GM23248 (cell line): ENCODE measurements at regions not wholly inside any gene's neighbourhood (a gene's known extent, or its start where the extent isn't known, plus 50 kb on each side); places are given as distances from the start of the nearest gene placed in this dataset.
A peak's percentile ranks its signal among the peaks of the same experiment; 100 is the strongest.

Experiments
- DNase-seq: peaks from one replicate; pipeline ENCODE4 v3.0.0-alpha.2; 2015
- H2AFZ ChIP-seq: fragments of 200-600 bp; sonication (generic); 2 replicates; pipeline ENCODE4 v1.6.1; 2016; ENCODE audit warnings: antibody characterized with exemption
- H3F3A ChIP-seq: fragments of 200-600 bp; sonication (generic); 2 replicates; pipeline ENCODE4 v1.6.1; 2016; ENCODE audit warnings: mild to moderate bottlenecking, antibody characterized with exemption, mixed run types; ENCODE audit not compliant: insufficient read depth
- H3K27ac ChIP-seq: fragments of 200-600 bp; sonication (generic); 2 replicates; pipeline ENCODE4 v1.5.1; 2016; ENCODE audit warnings: mild to moderate bottlenecking
- H3K27me3 ChIP-seq: fragments of 200-600 bp; sonication (generic); replicated peaks from 2 replicates; pipeline ENCODE4 v1.6.1; 2016; ENCODE audit warnings: mild to moderate bottlenecking; ENCODE audit not compliant: insufficient read depth
- H3K36me3 ChIP-seq: fragments of 200-600 bp; sonication (generic); 2 replicates; pipeline ENCODE4 v1.6.1; 2016; ENCODE audit warnings: low read depth, mild to moderate bottlenecking
- H3K4me1 ChIP-seq: fragments of 200-600 bp; sonication (generic); 2 replicates; pipeline ENCODE4 v1.6.1; 2016; ENCODE audit warnings: mild to moderate bottlenecking; ENCODE audit not compliant: insufficient read depth
- H3K4me2 ChIP-seq: fragments of 200-600 bp; sonication (generic); one replicate; pipeline ENCODE4 v1.6.1; 2016; ENCODE audit warnings: mild to moderate bottlenecking; ENCODE audit not compliant: unreplicated experiment
- H3K4me3 ChIP-seq: fragments of 200-600 bp; sonication (generic); 2 replicates; pipeline ENCODE4 v1.5.1; 2016; ENCODE audit warnings: mild to moderate bottlenecking
- H3K79me2 ChIP-seq: fragments of 200-600 bp; sonication (generic); 2 replicates; pipeline ENCODE4 v1.6.1; 2016; ENCODE audit warnings: mild to moderate bottlenecking; ENCODE audit not compliant: insufficient read depth
- H3K9ac ChIP-seq: fragments of 200-600 bp; sonication (generic); 2 replicates; pipeline ENCODE4 v1.6.1; 2016; ENCODE audit warnings: mild to moderate bottlenecking
- H3K9me2 ChIP-seq: fragments of 200-600 bp; sonication (generic); 2 replicates; pipeline ENCODE4 v1.6.1; 2016; ENCODE audit warnings: mixed run types, mild to moderate bottlenecking, moderate library complexity; ENCODE audit not compliant: insufficient read depth
- H3K9me3 ChIP-seq: fragments of 200-600 bp; sonication (generic); one replicate; pipeline ENCODE4 v1.6.1; 2017; ENCODE audit warnings: low read depth
- H4K20me1 ChIP-seq: fragments of 200-600 bp; sonication (generic); 2 replicates; pipeline ENCODE4 v1.6.0; 2016; ENCODE audit not compliant: insufficient read depth
- EZH2 ChIP-seq: fragments of 200-600 bp; sonication (generic); IDR thresholded peaks from 2 replicates; pipeline ENCODE4 v1.6.1; 2018; ENCODE audit warnings: antibody characterized with exemption, mild to moderate bottlenecking; ENCODE audit not compliant: insufficient read depth, poor library complexity, severe bottlenecking
- EZH2phosphoT487 ChIP-seq: fragments of 200-600 bp; sonication (generic); IDR thresholded peaks from 2 replicates; pipeline ENCODE4 v1.6.1; 2018; ENCODE audit warnings: antibody characterized with exemption, moderate library complexity, mild to moderate bottlenecking, low read depth; ENCODE audit not compliant: insufficient read depth
- WGBS, 2 experiments: methylation state at CpG; one replicate each; pipeline ENCODE4 v1.1.6; 2015 to 2017; ENCODE audit warnings: low lambda C conversion rate in 2 of 2, low coverage in 1 of 2; ENCODE audit errors: missing lambda C conversion rate in 2 of 2; 5-methylcytosine and 5-hydroxymethylcytosine counted together
- in situ Hi-C: fragments of 300-500 bp; cut with MboI; formaldehyde crosslinking; loops from 2 replicates; pipeline ENCODE4 v1.15.0; 2020

GRCh38 chr9:105176194-105176593 is 68.3 kb upstream of the SLC44A1 start:
- H3K4me2 ChIP-seq, result no peak overlapping the region
- no peaks in the 10 kb centered on the region for H4K20me1 ChIP-seq
- no peaks in the 10 kb centered on the region for H3F3A ChIP-seq
- no peaks in the 10 kb centered on the region for H3K9me3 ChIP-seq
- no peaks in the 10 kb centered on the region for H3K4me1 ChIP-seq
- in situ Hi-C loops, result no loop called here
- no peaks in the 10 kb centered on the region for H3K9me2 ChIP-seq
- H3K9ac ChIP-seq, result no peak overlapping the region
- no peak overlapping the region for H3K27ac ChIP-seq
- no peak overlapping the region for H2AFZ ChIP-seq
- TF ChIP-seq EZH2 (no peak), EZH2phosphoT487 (no peak)
- H3K79me2 ChIP-seq, result no peaks in the 10 kb centered on the region
- 95 to 97% methylated on average over 3 of the region's 3 CpGs for WGBS, 2 experiments
- no peak for DNase-seq
- H3K27me3 ChIP-seq, result no peaks in the 10 kb centered on the region
- H3K36me3 ChIP-seq, result no peaks in the 10 kb centered on the region
- no peak overlapping the region for H3K4me3 ChIP-seq

- H3K27me3 ChIP-seq, result no peaks in the 10 kb centered on the region
- no peaks in the 10 kb centered on the region for H3K9me2 ChIP-seq
- no peaks in the 10 kb centered on the region for H4K20me1 ChIP-seq
- no peak overlapping the region for H3K9ac ChIP-seq
- H3K4me3 ChIP-seq, result no peak overlapping the region
- 30 to 31% methylated on average over 10 of the region's 10 CpGs for WGBS, 2 experiments
- TF ChIP-seq EZH2 (no peak), EZH2phosphoT487 (no peak)
- no peak overlapping the region for H3K4me2 ChIP-seq
- H3K27ac ChIP-seq, result no peak overlapping the region
- no peak for DNase-seq
- H3K79me2 ChIP-seq, result no peaks in the 10 kb centered on the region
- H3K36me3 ChIP-seq, result no peaks in the 10 kb centered on the region
- no peaks in the 10 kb centered on the region for H3F3A ChIP-seq
- no peaks in the 10 kb centered on the region for H3K9me3 ChIP-seq
- peak overlapping the region; percentile 9; the same call in 1 of the 2 replicates for H2AFZ ChIP-seq
- no peaks in the 10 kb centered on the region for H3K4me1 ChIP-seq
- in situ Hi-C loops, result no loop called here
Measured at GRCh38 chr9:105178076-105178475, 66.4 kb upstream of the SLC44A1 start.

- H3K9ac ChIP-seq, result 0 out of 2 replicates have a peak overlapping the region, but pooled peaks have one; percentile 9
- H2AFZ ChIP-seq, result 0 out of 2 replicates have a peak overlapping the region, but pooled peaks have one; percentile 4
- in situ Hi-C loops, result no loop called here
- H3K27me3 ChIP-seq, result no peaks in the 10 kb centered on the region
- H3K4me2 ChIP-seq, result peak overlapping the region; percentile 51
- no peaks in the 10 kb centered on the region for H3K36me3 ChIP-seq
- H3F3A ChIP-seq, result no peaks in the 10 kb centered on the region; the same call in 1 of the 2 replicates
- no peaks in the 10 kb centered on the region for H3K79me2 ChIP-seq
- peak; percentile 84 for DNase-seq
- H3K9me3 ChIP-seq, result no peaks in the 10 kb centered on the region
- H3K4me3 ChIP-seq, result no peak overlapping the region
- no peaks in the 10 kb centered on the region for H4K20me1 ChIP-seq
- peak overlapping the region; percentile 15; the same call in 1 of the 2 replicates for H3K27ac ChIP-seq
- WGBS, 2 experiments, result 0 to 14% methylated on average over 1 of the region's 1 CpG
- no peaks in the 10 kb centered on the region for H3K9me2 ChIP-seq
- TF ChIP-seq EZH2phosphoT487 (no peak), EZH2 (no peak)
- H3K4me1 ChIP-seq, result peaks cover 24% of the 10 kb centered on the region
Measured at GRCh38 chr9:105187781-105188180, 56.7 kb upstream of the SLC44A1 start.

- Histone ChIP-seq H3K4me2 (no peak overlapping the region), H3K9ac (no peak overlapping the region), H4K20me1 (no peaks in the 10 kb centered on the region), H3K79me2 (no peaks in the 10 kb centered on the region), H3K4me3 (no peak overlapping the region), H3K27ac (no peak overlapping the region), H3F3A (no peaks in the 10 kb centered on the region; the same call in 1 of the 2 replicates), H3K9me2 (no peaks in the 10 kb centered on the region), H3K9me3 (no peaks in the 10 kb centered on the region), H2AFZ (no peak overlapping the region), H3K36me3 (no peaks in the 10 kb centered on the region), H3K27me3 (no peaks in the 10 kb centered on the region), H3K4me1 (peaks cover 24% of the 10 kb centered on the region)
- in situ Hi-C loops, result no loop called here
- TF ChIP-seq EZH2 (no peak), EZH2phosphoT487 (no peak)
- no peak for DNase-seq
- WGBS, 2 experiments, result 100% methylated on average over 1 of the region's 1 CpG
Measured at GRCh38 chr9:105188746-105189145, 55.7 kb upstream of the SLC44A1 start.
